ENCODE measurements at regions not wholly inside any gene's neighbourhood (a gene's known extent, or its start where the extent isn't known, plus 50 kb on each side); places are given as distances from the start of the nearest gene placed in this dataset.

- H3K9me3 ChIP-seq, result no peaks in the 10 kb centered on the region
- H3K27ac ChIP-seq, result no peak overlapping the region
- 76 to 81% methylated on average over 1 of the region's 1 CpG for WGBS, 2 donors
- TF ChIP-seq CTCF (IDR thresholded peaks at IDR 0.05) (no peak), POLR2A (IDR thresholded peaks at IDR 0.05) (no peak), EP300 (IDR thresholded peaks at IDR 0.05) (no peak)
- DNase-seq (ENCODE audit: low spot score in 2 of 2), result no peak
- no peaks in the 10 kb centered on the region for H3K4me1 ChIP-seq
- H3K27me3 ChIP-seq, result no peaks in the 10 kb centered on the region
- no peak overlapping the region for H3K4me3 ChIP-seq
- H3K36me3 ChIP-seq, result no peaks in the 10 kb centered on the region
Measured at GRCh38 chr13:53340505-53341143, 312.0 kb downstream of the OLFM4 start.

- no peak for DNase-seq (ENCODE audit: low spot score in 2 of 2)
- Histone ChIP-seq H3K4me1 (no peaks in the 10 kb centered on the region), H3K9me3 (no peaks in the 10 kb centered on the region), H3K27ac (no peak overlapping the region), H3K27me3 (no peaks in the 10 kb centered on the region), H3K36me3 (no peaks in the 10 kb centered on the region), H3K4me3 (no peak overlapping the region)
- 78 to 86% methylated on average over 3 of the region's 3 CpGs for WGBS, 2 donors
- TF ChIP-seq EP300 (IDR thresholded peaks at IDR 0.05) (no peak), POLR2A (IDR thresholded peaks at IDR 0.05) (no peak), CTCF (IDR thresholded peaks at IDR 0.05) (no peak)
Measured at GRCh38 chr13:53341144-53341510, 312.5 kb downstream of the OLFM4 start.

GRCh38 chr13:53342623-53343360 lies 314.2 kb downstream of the OLFM4 start:
- Histone ChIP-seq H3K4me1 (no peaks in the 10 kb centered on the region), H3K4me3 (no peak overlapping the region), H3K27me3 (no peaks in the 10 kb centered on the region), H3K36me3 (no peaks in the 10 kb centered on the region), H3K27ac (no peak overlapping the region), H3K9me3 (no peaks in the 10 kb centered on the region)
- WGBS, 2 donors, result 54 to 56% methylated on average over 3 of the region's 3 CpGs
- DNase-seq (ENCODE audit: low spot score in 2 of 2), result no peak
- TF ChIP-seq POLR2A (IDR thresholded peaks at IDR 0.05) (no peak), CTCF (IDR thresholded peaks at IDR 0.05) (no peak), EP300 (IDR thresholded peaks at IDR 0.05) (no peak)

- 83 to 91% methylated on average over 1 of the region's 1 CpG for WGBS, 2 donors
- no peaks in the 10 kb centered on the region for H3K27me3 ChIP-seq
- TF ChIP-seq POLR2A (IDR thresholded peaks at IDR 0.05) (no peak), CTCF (IDR thresholded peaks at IDR 0.05) (no peak), EP300 (IDR thresholded peaks at IDR 0.05) (no peak)
Measured at GRCh38 chr13:53343361-53343744, 314.7 kb downstream of the OLFM4 start.

GRCh38 chr13:53351021-53351420 lies 322.4 kb downstream of the OLFM4 start:
- no peaks in the 10 kb centered on the region for H3K27me3 ChIP-seq
- H3K36me3 ChIP-seq, result no peaks in the 10 kb centered on the region
- H3K4me1 ChIP-seq, result no peaks in the 10 kb centered on the region
- no peak for TF ChIP-seq POLR2A (IDR thresholded peaks at IDR 0.05)
- no peak for TF ChIP-seq CTCF (IDR thresholded peaks at IDR 0.05)
- no peak for TF ChIP-seq EP300 (IDR thresholded peaks at IDR 0.05)
- H3K9me3 ChIP-seq, result no peaks in the 10 kb centered on the region
- H3K4me3 ChIP-seq, result no peak overlapping the region
- no peak overlapping the region for H3K27ac ChIP-seq
- 69 to 83% methylated on average over 1 of the region's 1 CpG for WGBS, 2 donors
- DNase-seq (ENCODE audit: low spot score in 2 of 2), result no peak

More at GRCh38 chr13:53343361-53343744, 314.7 kb downstream of the OLFM4 start:
- H3K9me3 ChIP-seq, result no peaks in the 10 kb centered on the region
- H3K27ac ChIP-seq, result no peak overlapping the region
- no peak overlapping the region for H3K4me3 ChIP-seq
- H3K4me1 ChIP-seq, result no peaks in the 10 kb centered on the region
- H3K36me3 ChIP-seq, result no peaks in the 10 kb centered on the region
- DNase-seq (ENCODE audit: low spot score in 2 of 2), result no peak

Data from tibial nerve (tissue), 4 donors.